Stimulated activated naive CD4-positive, alpha-beta T cell treated with Interleukin-2 at 50 U/mL for 16 hours (primary cell): ENCODE measurements at regions not wholly inside any gene's neighbourhood (a gene's known extent, or its start where the extent isn't known, plus 50 kb on each side); places are given as distances from the start of the nearest gene placed in this dataset.

Experiments used
- DNase-seq: peaks from one replicate; lab custom pipeline; 2025; lab: John Stamatoyannopoulos, UW

DNA sequence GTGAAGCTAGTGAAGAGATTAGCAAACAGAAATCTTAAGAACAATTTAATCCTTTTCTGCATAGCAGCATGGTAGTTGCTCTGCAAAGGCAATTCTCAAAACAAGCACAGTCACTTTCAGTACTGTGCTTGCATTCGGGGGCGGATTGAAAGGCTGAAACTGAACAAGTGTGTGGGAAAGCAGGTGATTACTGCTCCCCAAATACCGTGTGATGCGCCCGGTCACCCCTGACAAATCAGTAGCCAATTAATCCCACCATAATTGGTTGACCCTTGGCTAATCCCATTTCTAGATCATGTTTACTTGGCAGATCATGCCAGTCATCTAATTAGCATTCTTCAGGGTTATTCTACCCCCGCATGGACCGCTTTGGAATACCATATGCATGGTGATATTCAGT is 76.5 kb upstream of the ADRB1 start:
- DNase-seq = no peak

DNA sequence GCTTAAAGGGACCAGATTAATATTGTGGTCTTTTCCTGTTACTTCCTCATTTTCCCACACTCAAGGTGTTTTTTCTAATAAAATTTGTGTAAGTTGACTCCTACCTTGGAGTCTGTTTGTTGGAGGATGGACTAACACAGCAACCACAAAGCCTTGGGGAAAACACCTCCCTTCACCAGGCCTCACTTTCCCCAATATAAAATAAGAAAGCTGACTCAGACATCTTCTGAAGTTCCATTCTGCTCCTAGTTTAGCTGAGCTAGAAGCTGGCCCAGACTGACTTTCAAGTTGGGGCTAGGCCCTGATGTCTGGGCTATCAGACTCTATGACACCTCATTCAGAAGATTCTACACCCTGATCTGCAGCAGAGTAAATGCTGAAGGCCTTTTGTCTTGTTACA is 73.0 kb upstream of the ADRB1 start:
- DNase-seq = no peak

DNA sequence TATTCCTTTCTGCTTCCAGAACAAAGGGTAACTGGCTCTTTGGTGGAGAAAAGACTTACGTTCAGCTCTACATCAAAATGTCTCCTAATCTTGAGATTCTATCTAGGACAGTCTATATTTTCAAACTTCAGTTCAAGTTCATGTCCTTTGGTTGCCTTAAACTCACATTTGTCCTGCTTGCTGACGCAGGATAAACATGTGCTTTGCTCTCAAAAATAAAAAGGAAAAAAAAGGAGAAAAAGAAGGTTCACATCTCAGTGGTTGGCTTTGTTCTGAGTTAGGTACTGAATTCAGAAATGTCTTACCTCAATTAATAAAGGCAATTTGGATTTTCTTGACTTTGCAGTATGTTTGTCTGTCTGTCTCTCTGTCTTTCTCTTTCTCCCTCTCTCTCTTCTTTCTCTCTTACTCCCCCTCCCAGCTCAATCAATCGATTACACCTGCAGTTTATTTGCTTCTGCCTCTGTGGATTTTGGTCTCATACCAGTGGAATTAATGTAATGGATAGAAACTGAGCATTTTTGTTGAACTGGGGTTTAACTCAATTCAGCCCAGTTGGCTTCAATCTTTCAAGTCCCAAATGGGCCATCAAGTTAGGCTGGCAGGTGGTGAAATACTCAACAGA is 72.2 kb upstream of the ADRB1 start:
- DNase-seq = no peak

DNA sequence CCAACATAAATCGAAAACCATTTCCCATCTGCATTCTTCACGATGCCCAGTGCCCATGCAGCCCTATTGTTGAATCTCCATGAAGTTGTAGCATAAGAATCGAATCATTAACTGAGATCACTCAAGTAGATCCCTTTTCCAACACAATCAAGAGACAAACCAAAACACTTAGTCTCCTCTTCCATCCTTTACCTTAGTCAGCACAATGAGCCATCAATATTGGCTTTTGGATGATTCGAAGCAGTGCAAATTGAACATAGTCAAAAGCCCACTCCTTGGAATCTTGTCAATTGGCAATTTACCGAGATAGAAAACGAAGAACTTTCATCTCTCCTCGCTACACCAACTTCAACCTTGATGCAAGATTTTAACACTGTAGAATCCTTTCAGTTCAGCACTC is 66.5 kb upstream of the ADRB1 start:
- no peak for DNase-seq

DNA sequence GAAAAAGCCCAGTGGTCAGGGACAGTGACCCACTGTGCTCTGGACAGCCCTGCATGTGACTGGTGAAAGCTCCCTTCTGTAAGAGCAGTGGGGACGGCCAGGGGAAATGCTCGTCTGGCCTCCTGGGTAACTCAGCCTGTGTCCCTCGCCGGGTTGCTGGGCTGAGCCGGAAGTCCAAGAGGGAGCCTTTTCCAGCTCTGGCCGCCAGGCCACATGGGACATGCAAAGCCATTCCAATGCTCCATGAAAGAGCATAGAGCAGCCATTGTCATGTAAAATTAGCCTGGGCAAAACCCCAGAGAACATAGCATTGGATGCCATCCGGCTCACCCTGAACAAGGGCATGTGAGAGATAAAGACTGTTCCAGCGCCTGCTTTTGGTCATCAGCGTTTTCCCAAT is 64.9 kb upstream of the ADRB1 start:
- DNase-seq = no peak

DNA sequence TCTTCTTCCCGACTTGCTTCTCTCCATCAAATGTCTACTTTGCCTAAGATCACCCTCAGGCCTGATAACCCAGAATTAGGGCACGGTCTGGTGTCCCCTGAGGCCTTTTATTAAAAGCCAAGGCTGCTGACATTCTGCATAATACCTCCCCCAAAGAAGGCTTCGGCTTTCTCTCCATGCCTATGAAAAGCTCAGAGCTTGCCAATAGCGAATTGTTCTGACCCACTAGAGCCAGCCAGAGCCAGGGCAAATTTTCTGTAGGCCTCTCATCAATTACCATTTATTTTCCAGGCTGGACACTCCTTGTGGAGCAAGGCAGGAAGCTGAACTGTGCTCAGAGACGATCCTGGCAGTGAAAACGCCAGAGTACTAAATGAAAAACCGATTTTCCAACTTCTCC is 64.3 kb upstream of the ADRB1 start:
- no peak for DNase-seq

DNA sequence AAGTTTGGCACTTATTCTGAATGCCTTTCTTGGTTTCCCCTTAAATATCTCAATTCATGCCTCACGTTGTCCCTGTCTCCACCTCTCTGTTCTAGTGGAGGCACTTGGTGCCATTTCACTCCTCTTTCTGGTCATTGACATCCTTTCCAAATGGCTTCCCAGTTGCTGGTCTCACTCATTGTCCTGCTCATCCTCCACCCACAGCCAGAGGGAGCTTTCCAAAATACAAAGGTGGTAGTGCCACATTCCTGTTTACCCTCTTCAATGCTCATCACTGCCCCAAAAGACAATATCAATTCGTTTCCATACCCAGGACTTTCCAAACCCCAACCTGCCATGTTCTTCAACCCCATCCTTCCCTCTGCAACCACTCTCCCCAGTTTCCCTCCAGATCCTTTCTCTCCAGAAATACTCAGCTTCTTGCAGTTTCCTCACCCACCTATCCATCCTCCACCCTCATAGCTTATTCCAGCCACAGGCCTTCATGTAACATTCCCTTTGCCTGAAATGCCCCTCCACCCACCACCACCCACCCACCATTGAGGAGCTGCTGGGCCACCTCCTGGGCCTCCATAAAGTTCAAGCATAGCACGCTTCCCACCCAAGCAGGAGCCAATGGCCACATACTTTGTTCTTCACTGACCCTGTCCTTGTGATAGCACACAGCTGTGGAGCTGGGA is 63.1 kb upstream of the ADRB1 start:
- DNase-seq = no peak

DNA sequence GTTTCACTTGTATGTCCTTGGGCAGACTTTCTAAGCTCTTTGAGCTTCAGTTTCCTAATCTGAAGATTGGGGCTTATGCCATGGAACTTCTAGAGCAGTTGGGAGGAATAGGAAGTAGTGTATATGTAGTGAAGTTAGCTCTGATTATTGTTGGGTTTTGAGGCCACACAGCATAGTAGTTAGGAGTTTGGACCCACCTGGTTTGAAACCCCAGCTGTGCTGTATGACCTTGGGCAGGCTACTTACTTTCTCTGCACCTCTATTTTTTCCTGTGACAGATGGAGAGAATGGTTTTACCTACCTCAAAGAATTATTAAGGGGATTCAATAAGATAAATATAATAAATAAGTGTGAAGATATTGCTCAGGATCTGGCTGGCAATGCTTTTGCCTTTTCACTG is 61.4 kb upstream of the ADRB1 start:
- DNase-seq = no peak

DNA sequence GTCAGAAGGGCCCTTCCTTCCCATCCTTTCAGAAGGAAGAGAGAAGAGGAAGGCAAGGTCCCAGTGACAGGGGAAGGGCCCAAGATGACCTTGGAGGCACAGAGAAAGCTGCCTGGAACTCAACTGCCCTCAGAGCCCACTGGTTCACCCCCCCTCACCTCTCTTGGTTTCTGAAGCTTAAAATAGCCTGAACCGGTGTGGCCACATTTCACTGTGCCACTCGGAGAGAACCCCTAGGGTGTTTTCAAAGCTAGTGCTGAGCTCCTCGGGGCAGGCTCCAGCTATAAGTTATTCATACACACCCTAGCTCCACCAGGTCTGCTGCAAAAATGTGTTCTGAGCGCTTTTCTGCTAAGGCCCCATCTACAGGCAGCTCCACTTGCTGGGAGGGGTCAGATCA is 60.9 kb upstream of the ADRB1 start:
- no peak for DNase-seq

DNA sequence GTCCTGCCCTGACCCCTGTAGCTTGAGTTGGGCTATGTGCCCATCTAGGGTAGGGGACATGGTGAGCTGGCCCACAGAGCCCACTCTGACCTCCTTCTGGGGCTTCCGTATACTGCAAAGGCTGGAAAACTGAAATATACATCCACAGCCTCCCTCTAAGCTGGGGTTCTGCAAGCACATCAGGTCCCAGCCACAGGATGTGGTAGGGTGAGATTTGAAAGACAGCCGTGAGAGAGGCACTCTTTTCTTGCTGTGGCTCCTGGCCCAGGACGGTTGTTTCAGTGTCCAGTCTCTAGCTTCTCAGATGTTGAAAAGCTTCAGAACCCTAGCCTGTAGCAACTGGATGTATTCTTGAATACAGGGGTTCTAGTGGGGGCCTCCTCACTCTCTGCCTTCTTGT is 60.1 kb upstream of the ADRB1 start:
- DNase-seq = no peak

DNA sequence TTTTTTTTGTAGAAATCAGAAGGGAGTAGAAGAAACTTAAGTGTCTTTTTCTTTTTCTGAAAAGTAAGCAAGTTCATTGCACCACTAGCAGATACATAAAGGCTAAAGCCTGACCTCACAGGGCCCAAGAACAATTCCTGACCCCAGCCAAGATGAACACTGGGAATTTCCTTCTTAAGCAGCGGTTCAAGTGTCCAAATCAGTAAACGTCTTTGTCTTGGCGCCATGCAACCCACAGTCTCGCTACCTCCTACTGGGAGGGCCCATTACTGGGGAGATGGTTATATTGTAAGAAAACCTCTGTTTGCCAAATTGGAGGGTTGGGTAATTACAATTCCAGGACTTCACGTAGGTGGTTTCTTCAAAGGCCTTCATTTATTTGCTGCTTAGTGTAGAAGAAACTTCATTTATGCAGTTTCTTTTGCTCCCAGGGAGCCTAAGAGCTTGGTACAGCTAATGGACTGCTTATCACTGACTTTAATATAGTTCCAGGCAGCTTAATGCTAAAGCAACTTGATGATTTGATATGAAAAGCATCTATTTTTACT is 58.3 kb upstream of the ADRB1 start:
- DNase-seq = no peak

DNA sequence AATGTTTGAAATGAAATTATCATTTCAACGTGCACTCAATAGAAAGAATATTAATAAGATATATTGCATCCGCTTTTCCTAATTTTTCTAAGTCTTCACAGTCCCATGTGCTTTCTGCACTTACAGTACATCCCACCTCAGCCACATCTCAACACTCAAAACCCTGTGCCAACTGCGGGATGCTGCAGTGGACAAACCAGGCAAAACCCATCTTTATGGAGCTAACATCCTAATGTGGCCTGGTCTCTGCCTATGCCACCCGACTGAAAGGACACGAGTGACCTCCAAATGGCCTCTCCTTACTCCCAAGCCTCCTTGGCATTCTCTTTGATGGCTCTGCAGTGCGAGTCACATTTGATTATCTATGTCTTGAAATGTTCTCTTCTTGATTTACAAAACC is 57.4 kb upstream of the ADRB1 start:
- no peak for DNase-seq

DNA sequence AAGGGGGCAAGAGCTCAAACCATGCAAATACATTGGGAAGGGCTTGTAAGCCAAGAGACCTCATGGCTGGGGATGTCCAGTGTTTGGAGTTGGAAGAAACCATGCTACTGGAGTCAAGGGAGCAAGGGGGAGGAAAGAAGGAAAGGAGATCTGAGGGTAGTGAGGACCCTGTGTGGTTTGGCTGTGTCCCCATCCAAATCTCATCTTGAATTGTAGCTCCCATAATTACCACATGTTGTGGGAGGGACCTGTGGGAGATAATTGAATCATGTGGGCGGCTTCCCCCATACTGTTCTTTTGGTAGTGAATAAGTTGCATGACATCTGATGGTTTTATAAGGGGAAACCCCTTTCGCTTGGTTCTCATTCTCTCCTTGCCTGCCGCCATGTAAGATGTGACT is 56.5 kb upstream of the ADRB1 start:
- DNase-seq = no peak

DNA sequence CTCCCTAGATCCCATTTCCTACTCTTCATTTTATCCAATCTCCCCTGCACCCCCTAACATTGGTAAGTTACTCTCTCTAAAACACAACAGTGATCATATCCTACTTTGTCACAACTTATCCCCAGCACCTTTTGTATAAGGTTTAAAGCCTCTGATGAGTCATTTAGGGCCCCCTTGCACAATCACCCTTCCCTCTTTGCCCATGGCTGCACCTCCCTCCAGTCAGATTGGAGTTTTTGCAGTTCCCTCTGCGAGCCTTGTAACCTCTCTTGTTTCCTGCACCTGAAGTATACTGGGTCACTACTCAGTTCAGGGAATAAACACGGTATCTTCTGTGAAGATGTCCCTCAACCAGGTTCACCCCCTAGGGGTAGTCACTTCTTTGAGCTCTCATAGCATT is 55.9 kb upstream of the ADRB1 start:
- DNase-seq = no peak

DNA sequence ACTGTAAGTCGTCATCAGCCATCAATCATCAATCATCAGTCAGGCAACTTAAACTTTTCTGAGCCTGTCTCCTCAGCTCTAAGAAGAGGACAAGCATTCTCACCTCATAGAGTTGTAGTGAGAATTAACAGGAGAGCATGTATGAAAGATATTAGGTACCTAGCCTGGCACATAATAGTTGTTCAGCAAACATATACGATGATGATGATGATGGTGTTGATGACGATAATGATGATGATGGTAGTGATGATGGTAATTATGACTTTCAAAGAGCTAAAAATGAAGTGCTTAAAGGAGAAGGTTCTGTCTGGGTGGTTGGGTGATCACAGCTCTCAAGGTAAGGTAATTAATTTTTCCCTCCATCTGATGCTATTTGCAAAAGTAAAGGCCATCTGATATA is 55.1 kb upstream of the ADRB1 start:
- DNase-seq = no peak

DNA sequence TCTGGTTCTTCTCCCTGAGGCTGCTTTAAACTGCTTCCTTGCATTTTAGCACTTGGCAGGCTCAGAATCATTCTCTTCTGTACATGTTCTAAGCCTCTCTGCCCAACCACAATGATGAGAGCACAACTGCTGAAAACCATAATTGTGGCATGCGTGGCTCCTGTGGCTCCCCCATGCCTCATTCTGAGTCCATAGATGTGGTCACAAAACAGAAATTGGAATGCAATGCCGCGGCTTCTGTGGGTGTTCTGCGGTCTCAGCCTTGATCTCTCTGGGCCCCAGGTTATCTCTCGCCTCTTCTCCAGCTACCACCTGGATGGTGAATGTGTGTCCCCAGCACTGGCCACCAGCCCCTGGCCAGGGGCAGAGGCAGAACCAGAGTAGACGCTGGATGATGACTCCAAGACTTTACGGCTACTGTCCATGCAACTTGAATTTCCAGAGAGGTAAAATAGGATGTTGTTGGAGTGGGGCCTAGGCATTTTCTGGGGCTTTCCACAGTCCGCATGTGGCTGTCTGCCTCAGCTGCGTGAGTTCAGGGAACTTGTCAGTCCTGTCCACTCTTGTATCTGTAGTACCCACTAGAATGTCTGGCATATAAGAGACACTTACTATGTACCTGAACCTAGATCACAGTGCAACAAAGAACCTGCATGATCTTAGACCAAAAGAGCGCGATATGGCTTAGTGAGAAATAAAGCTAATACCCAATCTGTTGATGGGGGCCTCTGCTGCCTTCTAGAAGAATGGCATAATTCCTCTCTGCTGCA is 52.4 kb upstream of the ADRB1 start:
- DNase-seq = peak; percentile 1

DNA sequence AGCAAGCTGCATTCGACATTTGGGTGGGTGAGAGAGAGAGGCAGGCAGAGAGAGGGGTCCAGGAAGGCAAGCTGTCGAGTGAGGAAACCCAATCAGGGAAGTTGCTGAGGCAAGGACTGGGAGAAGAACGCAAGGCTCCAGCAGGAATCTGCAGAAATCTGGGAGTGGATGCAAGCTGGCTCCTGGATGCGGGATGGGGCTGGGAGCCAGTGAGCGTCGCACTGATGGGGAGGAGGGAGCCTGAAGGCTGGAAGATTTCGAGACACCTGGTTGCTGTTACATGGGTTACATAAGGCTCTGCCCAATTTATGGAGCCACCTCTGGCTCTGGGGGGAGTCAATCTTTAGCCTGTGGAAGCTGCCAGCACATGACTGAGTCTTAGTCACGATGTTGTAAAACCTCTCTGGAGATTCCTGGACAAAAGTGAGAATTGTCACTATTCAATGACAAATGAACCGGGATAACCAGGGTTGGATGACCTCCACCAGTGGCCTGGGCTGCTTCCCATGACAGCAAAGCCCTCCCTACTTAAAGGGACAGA is 51.1 kb upstream of the ADRB1 start:
- no peak for DNase-seq

DNA sequence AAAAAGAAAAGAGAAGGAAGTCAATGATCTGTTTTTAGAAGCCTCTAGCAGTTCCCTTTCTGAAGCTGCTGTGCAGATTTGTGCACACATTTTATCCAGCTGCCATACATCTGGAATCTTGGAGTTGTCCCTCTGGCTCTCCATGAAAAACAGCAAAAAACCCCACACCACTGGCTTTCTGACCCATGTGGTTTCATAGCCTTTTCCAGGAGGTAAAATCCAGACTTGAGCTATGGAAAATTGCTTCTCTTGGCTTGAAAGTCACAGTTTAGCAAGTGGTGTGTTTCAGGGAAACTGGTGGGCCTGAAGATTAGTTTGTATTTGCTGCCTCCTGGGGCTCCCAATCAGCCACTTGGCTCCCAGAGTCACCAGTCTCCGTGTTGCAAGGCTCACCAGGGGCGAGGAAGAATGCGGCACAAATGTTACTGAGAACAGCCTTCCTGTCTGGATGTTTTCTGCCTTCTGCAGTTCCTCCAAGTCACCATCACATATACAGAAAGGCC is 50.1 kb upstream of the ADRB1 start:
- DNase-seq = no peak
